Stomach (tissue), 8 donors: ENCODE measurements at regions not wholly inside any gene's neighbourhood (a gene's known extent, or its start where the extent isn't known, plus 50 kb on each side); places are given as distances from the start of the nearest gene placed in this dataset.

Experiments
- DNase-seq, 2 donors: peaks; one replicate each; pipeline versions ENCODE4 v3.0.0 to v3.0.0-alpha.2; 2013 to 2019
- H3K27ac ChIP-seq, 5 donors: fragments of 200-600 bp in 4 of 5; sonication (generic) in 4 of 5; one replicate each; pipeline ENCODE4 v1.5.1; 2013 to 2019; ENCODE audit warnings: mild to moderate bottlenecking in 1 of 5, moderate library complexity in 1 of 5
- H3K27me3 ChIP-seq, 3 donors: fragments of 200-600 bp; sonication (generic); one replicate each; pipeline ENCODE4 v1.5.1; 2017 to 2019; ENCODE audit warnings: mixed run types in 1 of 3
- H3K36me3 ChIP-seq, 4 donors: fragments of 200-600 bp; sonication (generic); 1 replicate in 3 of 4; 2 replicates in 1 of 4; pipeline ENCODE4 v1.5.1; 2016 to 2019
- H3K4me1 ChIP-seq, 4 donors: fragments of 200-600 bp; sonication (generic); one replicate each; pipeline ENCODE4 v1.5.1; 2016 to 2019
- H3K4me3 ChIP-seq, 4 donors: fragments of 200-600 bp; sonication (generic) in 3 of 4; one replicate each; pipeline ENCODE4 v1.5.1; 2016 to 2019; ENCODE audit warnings: mild to moderate bottlenecking in 1 of 4
- H3K9me3 ChIP-seq, 4 donors: fragments of 200-600 bp; sonication (generic); one replicate each; pipeline ENCODE4 v1.5.1; 2016 to 2019
- CTCF ChIP-seq, 7 experiments: fragments of 450-650 bp in 4 of 7; fragments of 200-600 bp in 3 of 7; sonication (generic) in 3 of 7; IDR thresholded peaks; one replicate each; pipeline ENCODE4 v1.5.1; 2016 to 2019; ENCODE audit warnings: antibody characterized with exemption in 7 of 7, control low read depth in 2 of 7, mild to moderate bottlenecking in 1 of 7
- EP300 ChIP-seq: sonication (generic); formaldehyde crosslinking; IDR thresholded peaks from one replicate; pipeline ENCODE4 v1.6.1; 2017; ENCODE audit warnings: antibody characterized with exemption
- POLR2A ChIP-seq, 4 donors: fragments of 450-650 bp; IDR thresholded peaks; one replicate each; pipeline ENCODE4 v1.6.1; 2016; ENCODE audit warnings: antibody characterized with exemption in 4 of 4, control low read depth in 2 of 4, mild to moderate bottlenecking in 1 of 4, moderate library complexity in 1 of 4
- POLR2AphosphoS5 ChIP-seq, 3 donors: sonication (generic); formaldehyde crosslinking; IDR thresholded peaks; one replicate each; pipeline ENCODE4 v1.6.1; 2016; ENCODE audit warnings: antibody characterized with exemption in 3 of 3
- WGBS, 5 donors: extraction: QIAGEN DNeasy Blood & Tissue Kit in 3 of 5; methylation state at CpG; one replicate each; pipeline versions ENCODE4 v1.1.5 to v1.1.7; 2013 to 2018; 5-methylcytosine and 5-hydroxymethylcytosine counted together
- intact Hi-C: fragments of 100-400 bp; cut with DNase I; formaldehyde crosslinking; loops from one replicate; pipeline ENCODE4 v1.15.1; 2023; ENCODE audit warnings: low total_unique reads
- donor health status: healthy with polysubstance abuse.
- donor health status: Bipolar disorder and iron deficiency.
- donor health status: healthy.

GRCh38 chr13:74795526-74795925 lies 661.3 kb upstream of the KLF12 start:
- intact Hi-C loops, result no loop called here
- DNase-seq, result no peak
- Histone ChIP-seq H3K27ac (no peak overlapping the region), H3K36me3 (no peaks in the 10 kb centered on the region), H3K4me1 (no peaks in the 10 kb centered on the region), H3K27me3 (no peaks in the 10 kb centered on the region), H3K9me3 (peaks cover 0 to 8% (median 4%) of the 10 kb centered on the region in 4 donors), H3K4me3 (no peak overlapping the region)
- TF ChIP-seq POLR2A (IDR thresholded peaks at IDR 0.05), result no peak
- no peak for TF ChIP-seq EP300
- no peak for TF ChIP-seq CTCF (IDR thresholded peaks at IDR 0.05)
- no peak for TF ChIP-seq POLR2AphosphoS5 (IDR thresholded peaks at IDR 0.05)

- H3K27me3 ChIP-seq, result no peaks in the 10 kb centered on the region
- H3K4me1 ChIP-seq, result no peaks in the 10 kb centered on the region
- 81 to 93% (median 83%) methylated on average over 3 of the region's 3 CpGs for WGBS, 5 donors
- intact Hi-C loops, result no loop called here
- no peak overlapping the region for H3K4me3 ChIP-seq
- no peaks in the 10 kb centered on the region for H3K36me3 ChIP-seq
- no peak overlapping the region for H3K27ac ChIP-seq
- H3K9me3 ChIP-seq, result peaks cover 0 to 15% (median 7%) of the 10 kb centered on the region in 4 donors
- no peak for TF ChIP-seq CTCF (IDR thresholded peaks at IDR 0.05)
- no peak for TF ChIP-seq POLR2A (IDR thresholded peaks at IDR 0.05)
- no peak for TF ChIP-seq POLR2AphosphoS5 (IDR thresholded peaks at IDR 0.05)
- TF ChIP-seq EP300, result no peak
- no peak for DNase-seq
These were observed 660.4 kb upstream of the KLF12 start for GRCh38 chr13:74794582-74794981.

GRCh38 chr13:74794147-74794546 lies 659.9 kb upstream of the KLF12 start:
- H3K27me3 ChIP-seq, result no peaks in the 10 kb centered on the region
- WGBS, 5 donors, result 89 to 96% (median 91%) methylated on average over 5 of the region's 5 CpGs

GRCh38 chr13:74784959-74785358 lies 650.8 kb upstream of the KLF12 start:
- intact Hi-C loops, result no loop called here
- WGBS, 5 donors, result 64 to 83% (median 78%) methylated on average over 3 of the region's 3 CpGs
- Histone ChIP-seq H3K36me3 (no peaks in the 10 kb centered on the region), H3K4me1 (no peaks in the 10 kb centered on the region), H3K9me3 (peaks cover 0 to under 1% (median under 1%) of the 10 kb centered on the region in 4 donors), H3K4me3 (no peak overlapping the region), H3K27me3 (no peaks in the 10 kb centered on the region), H3K27ac (no peak overlapping the region)
- peak in 1 of 2 donors; percentile 53 for DNase-seq
- TF ChIP-seq EP300 (no peak), CTCF (IDR thresholded peaks at IDR 0.05) (no peak), POLR2A (IDR thresholded peaks at IDR 0.05) (no peak), POLR2AphosphoS5 (IDR thresholded peaks at IDR 0.05) (no peak)

More at GRCh38 chr13:74794147-74794546, 659.9 kb upstream of the KLF12 start:
- H3K36me3 ChIP-seq, result no peaks in the 10 kb centered on the region
- no peak for DNase-seq
- intact Hi-C loops, result no loop called here
- H3K4me3 ChIP-seq, result no peak overlapping the region
- peaks cover 0 to 15% (median 7%) of the 10 kb centered on the region in 4 donors for H3K9me3 ChIP-seq
- H3K4me1 ChIP-seq, result no peaks in the 10 kb centered on the region
- TF ChIP-seq POLR2A (IDR thresholded peaks at IDR 0.05) (no peak), CTCF (IDR thresholded peaks at IDR 0.05) (no peak), POLR2AphosphoS5 (IDR thresholded peaks at IDR 0.05) (no peak), EP300 (no peak)
- H3K27ac ChIP-seq, result no peak overlapping the region
